Coronary artery (tissue), 2 donors: ENCODE measurements at regions not wholly inside any gene's neighbourhood (a gene's known extent, or its start where the extent isn't known, plus 50 kb on each side); places are given as distances from the start of the nearest gene placed in this dataset.

Source experiments
- DNase-seq: peaks from one replicate; pipeline ENCODE4 v3.0.0-alpha.2; 2017; ENCODE audit warnings: low spot score
- H3K27ac ChIP-seq, 2 donors: fragments of 200-600 bp; sonication (generic); one replicate each; pipeline ENCODE4 v1.5.1; 2016 to 2019
- H3K4me3 ChIP-seq: fragments of 200-600 bp; sonication (generic); 2 replicates; pipeline ENCODE4 v1.5.1; 2016; ENCODE audit warnings: mild to moderate bottlenecking, moderate library complexity
- TF ChIP-seq, protein P1 (sequence below): fragments of 200-600 bp; sonication (generic); IDR thresholded peaks from one replicate; pipeline ENCODE4 v1.5.1; 2019; ENCODE audit warnings: antibody characterized with exemption

- TF ChIP-seq, protein P1, sequence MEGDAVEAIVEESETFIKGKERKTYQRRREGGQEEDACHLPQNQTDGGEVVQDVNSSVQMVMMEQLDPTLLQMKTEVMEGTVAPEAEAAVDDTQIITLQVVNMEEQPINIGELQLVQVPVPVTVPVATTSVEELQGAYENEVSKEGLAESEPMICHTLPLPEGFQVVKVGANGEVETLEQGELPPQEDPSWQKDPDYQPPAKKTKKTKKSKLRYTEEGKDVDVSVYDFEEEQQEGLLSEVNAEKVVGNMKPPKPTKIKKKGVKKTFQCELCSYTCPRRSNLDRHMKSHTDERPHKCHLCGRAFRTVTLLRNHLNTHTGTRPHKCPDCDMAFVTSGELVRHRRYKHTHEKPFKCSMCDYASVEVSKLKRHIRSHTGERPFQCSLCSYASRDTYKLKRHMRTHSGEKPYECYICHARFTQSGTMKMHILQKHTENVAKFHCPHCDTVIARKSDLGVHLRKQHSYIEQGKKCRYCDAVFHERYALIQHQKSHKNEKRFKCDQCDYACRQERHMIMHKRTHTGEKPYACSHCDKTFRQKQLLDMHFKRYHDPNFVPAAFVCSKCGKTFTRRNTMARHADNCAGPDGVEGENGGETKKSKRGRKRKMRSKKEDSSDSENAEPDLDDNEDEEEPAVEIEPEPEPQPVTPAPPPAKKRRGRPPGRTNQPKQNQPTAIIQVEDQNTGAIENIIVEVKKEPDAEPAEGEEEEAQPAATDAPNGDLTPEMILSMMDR: no peak
- Histone ChIP-seq H3K4me3 (no peak overlapping the region), H3K27ac (no peak overlapping the region)
- no peak for DNase-seq
Observed at GRCh38 chr15:97470417-97470816, 490.1 kb upstream of the ARRDC4 start.

DNA sequence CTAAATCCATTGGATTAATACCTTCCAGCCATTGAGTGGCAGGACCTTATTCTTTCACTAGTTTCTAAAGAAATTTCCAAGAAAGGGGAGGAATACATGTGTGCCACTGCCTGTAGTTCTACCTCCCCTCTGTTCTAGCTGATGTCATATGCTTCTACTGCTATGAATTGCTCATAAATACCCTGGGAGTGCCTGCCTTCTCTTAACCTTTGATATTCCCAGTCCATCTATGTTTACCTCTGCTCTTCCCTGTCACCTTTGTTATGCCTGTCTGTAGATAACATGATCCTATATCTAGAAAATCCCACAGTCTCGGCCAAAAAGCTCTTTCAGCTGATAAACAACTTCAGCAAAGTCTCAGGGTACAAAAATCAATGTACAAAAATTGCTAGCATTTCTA, 486.9 kb upstream of the ARRDC4 start:
- H3K4me3 ChIP-seq: no peak overlapping the region
- no peak overlapping the region for H3K27ac ChIP-seq
- no peak for DNase-seq
- TF ChIP-seq, protein P1: no peak

DNA sequence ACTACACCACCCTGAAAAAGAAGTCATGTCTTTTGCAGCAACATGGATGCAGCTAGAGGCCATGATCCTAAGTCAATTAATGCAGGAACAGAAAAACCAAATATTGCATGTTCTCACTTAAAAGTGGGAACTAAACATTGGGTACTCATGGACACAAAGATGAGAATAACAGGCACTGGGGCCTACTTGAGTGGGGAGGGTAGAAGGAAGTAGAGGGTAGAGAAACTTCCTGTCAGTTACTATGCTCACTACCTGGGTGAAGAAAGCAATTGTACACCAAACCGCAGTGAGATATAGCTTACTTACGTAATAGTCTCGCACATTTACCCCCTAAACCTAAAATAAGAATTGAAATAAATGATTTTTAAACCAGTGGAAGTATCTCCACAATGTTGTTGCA, 480.5 kb upstream of the ARRDC4 start:
- TF ChIP-seq, protein P1: no peak
- Histone ChIP-seq H3K4me3 (no peak overlapping the region), H3K27ac (no peak overlapping the region)
- no peak for DNase-seq

GRCh38 chr15:97482521-97482920, 478.0 kb upstream of the ARRDC4 start:
- no peak for DNase-seq
- Histone ChIP-seq H3K27ac (no peak overlapping the region), H3K4me3 (no peak overlapping the region)
- TF ChIP-seq, protein P1: no peak

- TF ChIP-seq, protein P1: no peak
- DNase-seq: no peak
- Histone ChIP-seq H3K4me3 (no peak overlapping the region), H3K27ac (no peak overlapping the region)
Observed at GRCh38 chr15:97483232-97483631, 477.3 kb upstream of the ARRDC4 start.

- no peak for DNase-seq
- Histone ChIP-seq H3K4me3 (no peak overlapping the region), H3K27ac (no peak overlapping the region)
Observed at GRCh38 chr15:97490429-97490828, 470.1 kb upstream of the ARRDC4 start.

GRCh38 chr15:97501291-97501690, 459.2 kb upstream of the ARRDC4 start:
- no peak for DNase-seq
- TF ChIP-seq, protein P1: no peak
- H3K4me3 ChIP-seq: no peak overlapping the region
- no peak overlapping the region for H3K27ac ChIP-seq

More at GRCh38 chr15:97490429-97490828, 470.1 kb upstream of the ARRDC4 start:
- TF ChIP-seq, protein P1: no peak
